ENCODE measurements at regions not wholly inside any gene's neighbourhood (a gene's known extent, or its start where the extent isn't known, plus 50 kb on each side); places are given as distances from the start of the nearest gene placed in this dataset.

DNA sequence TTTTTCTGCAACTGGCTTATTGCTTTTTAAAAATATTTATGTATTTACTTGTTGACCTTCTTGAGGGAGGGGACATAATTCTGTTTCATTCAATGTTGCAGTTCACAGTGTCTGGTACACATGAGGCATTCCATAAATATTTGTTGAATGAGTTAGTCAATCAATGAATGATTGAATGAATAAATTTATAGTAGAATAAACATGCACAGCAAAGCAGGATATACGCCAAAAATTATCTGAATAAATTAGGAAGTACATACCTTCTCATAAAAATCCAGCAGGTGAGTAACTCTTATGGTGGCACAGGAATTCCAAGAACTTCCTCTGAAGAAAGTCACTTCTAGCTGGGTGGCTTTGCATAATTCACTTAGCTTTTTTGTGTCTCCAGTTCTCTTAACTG is 469.4 kb upstream of the ATP11B start:
- Histone ChIP-seq H3K9me3 (peaks cover 6% of the 10 kb centered on the region; the same call in 1 of the 2 replicates), H3K4me3 (ENCODE audit: low read depth, low read length) (no peak overlapping the region), H3K4me1 (no peaks in the 10 kb centered on the region), H3K27me3 (replicated peaks; ENCODE audit: control insufficient read depth, insufficient read depth, low read length) (no peaks in the 10 kb centered on the region), H3K36me3 (ENCODE audit: control insufficient read depth, insufficient read depth, low read length) (no peaks in the 10 kb centered on the region)
- POLR2A ChIA-PET = no interaction called here
- H3K27ac Mint-ChIP-seq (ENCODE audit: unreplicated experiment) = no peak overlapping the region
- peaks cover 27% of the 10 kb centered on the region for H3K9me3 Mint-ChIP-seq (ENCODE audit: unreplicated experiment)
- intact Hi-C loops (cut with micrococcal nuclease; ENCODE audit: unreplicated experiment) = no loop called here
- no peaks in the 10 kb centered on the region for H3K36me3 Mint-ChIP-seq (ENCODE audit: insufficient read depth, unreplicated experiment)
- TF ChIP-seq, protein P1, sequence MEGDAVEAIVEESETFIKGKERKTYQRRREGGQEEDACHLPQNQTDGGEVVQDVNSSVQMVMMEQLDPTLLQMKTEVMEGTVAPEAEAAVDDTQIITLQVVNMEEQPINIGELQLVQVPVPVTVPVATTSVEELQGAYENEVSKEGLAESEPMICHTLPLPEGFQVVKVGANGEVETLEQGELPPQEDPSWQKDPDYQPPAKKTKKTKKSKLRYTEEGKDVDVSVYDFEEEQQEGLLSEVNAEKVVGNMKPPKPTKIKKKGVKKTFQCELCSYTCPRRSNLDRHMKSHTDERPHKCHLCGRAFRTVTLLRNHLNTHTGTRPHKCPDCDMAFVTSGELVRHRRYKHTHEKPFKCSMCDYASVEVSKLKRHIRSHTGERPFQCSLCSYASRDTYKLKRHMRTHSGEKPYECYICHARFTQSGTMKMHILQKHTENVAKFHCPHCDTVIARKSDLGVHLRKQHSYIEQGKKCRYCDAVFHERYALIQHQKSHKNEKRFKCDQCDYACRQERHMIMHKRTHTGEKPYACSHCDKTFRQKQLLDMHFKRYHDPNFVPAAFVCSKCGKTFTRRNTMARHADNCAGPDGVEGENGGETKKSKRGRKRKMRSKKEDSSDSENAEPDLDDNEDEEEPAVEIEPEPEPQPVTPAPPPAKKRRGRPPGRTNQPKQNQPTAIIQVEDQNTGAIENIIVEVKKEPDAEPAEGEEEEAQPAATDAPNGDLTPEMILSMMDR (IDR thresholded peaks at IDR 0.05; ENCODE audit: insufficient read depth in 1 of 2, low read depth in 1 of 2, low read length in 1 of 2, severe bottlenecking in 1 of 2, unreplicated experiment in 1 of 2) = no peak
- no peak overlapping the region for H3K4me3 Mint-ChIP-seq (ENCODE audit: unreplicated experiment)
- peaks cover 4% of the 10 kb centered on the region for H3K27me3 Mint-ChIP-seq (ENCODE audit: insufficient read depth, unreplicated experiment)
- no TSS peak for BruUV-seq (replicated peaks)
- H3K4me1 Mint-ChIP-seq (ENCODE audit: low read depth, unreplicated experiment) = no peaks in the 10 kb centered on the region
- DNase-seq = no peak
- CTCF ChIA-PET = no interaction called here

DNA sequence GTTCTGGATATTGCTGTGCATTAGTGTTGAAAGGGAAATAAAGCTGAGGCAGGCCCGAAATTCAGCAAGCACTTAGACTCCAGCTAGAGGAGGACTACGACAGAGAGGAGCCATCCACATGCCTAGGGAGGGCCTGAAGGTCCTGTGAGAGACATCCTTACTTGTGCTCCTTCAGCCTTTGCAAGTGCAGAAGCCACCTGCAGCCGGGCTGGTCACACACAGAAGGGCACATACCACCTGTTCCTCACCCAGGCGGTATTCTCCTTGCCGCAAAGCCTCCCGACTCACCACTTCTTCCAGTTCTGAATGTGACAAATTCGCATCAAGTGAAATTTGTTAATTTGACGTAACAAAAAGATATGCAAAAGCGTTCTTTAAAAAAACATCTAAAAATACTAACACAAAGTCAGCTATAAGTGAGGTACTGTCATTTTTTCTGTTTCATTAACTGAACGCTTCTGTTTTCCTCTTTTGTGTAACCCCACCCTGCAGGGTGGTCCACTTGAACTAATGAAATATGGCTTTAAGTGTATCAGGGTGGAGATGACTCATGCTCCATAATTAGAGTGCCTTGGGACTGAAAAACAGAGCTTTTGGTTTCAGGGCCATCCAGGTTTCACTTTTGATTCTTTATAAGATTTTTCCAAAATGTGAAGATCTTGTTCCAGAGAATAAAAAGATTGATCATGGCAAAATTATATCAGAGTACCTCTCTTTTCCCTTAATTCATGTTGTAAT is 467.9 kb upstream of the ATP11B start:
- Mint-ChIP-seq H3K27me3 (ENCODE audit: insufficient read depth, unreplicated experiment) (peaks cover 4% of the 10 kb centered on the region), H3K9me3 (ENCODE audit: unreplicated experiment) (peaks cover 12% of the 10 kb centered on the region), H3K4me3 (ENCODE audit: unreplicated experiment) (no peak overlapping the region), H3K4me1 (ENCODE audit: low read depth, unreplicated experiment) (no peaks in the 10 kb centered on the region), H3K36me3 (ENCODE audit: insufficient read depth, unreplicated experiment) (no peaks in the 10 kb centered on the region), H3K27ac (ENCODE audit: unreplicated experiment) (no peak overlapping the region)
- H3K36me3 ChIP-seq (ENCODE audit: control insufficient read depth, insufficient read depth, low read length) = no peaks in the 10 kb centered on the region
- no peaks in the 10 kb centered on the region for H3K9me3 ChIP-seq
- ChIA-PET CTCF (no interaction called here), POLR2A (no interaction called here)
- TF ChIP-seq, protein P1 (IDR thresholded peaks at IDR 0.05; ENCODE audit: insufficient read depth in 1 of 2, low read depth in 1 of 2, low read length in 1 of 2, severe bottlenecking in 1 of 2, unreplicated experiment in 1 of 2) = no peak
- no TSS peak for BruUV-seq (replicated peaks)
- DNase-seq = no peak
- no peaks in the 10 kb centered on the region for H3K27me3 ChIP-seq (replicated peaks; ENCODE audit: control insufficient read depth, insufficient read depth, low read length)
- H3K4me3 ChIP-seq (ENCODE audit: low read depth, low read length) = no peak overlapping the region
- intact Hi-C loops (cut with micrococcal nuclease; ENCODE audit: unreplicated experiment) = no loop called here
- H3K4me1 ChIP-seq = no peaks in the 10 kb centered on the region

GRCh38 chr3:182327196-182327681 is 466.1 kb upstream of the ATP11B start:
- H3K27me3 ChIP-seq (replicated peaks; ENCODE audit: control insufficient read depth, insufficient read depth, low read length) = no peaks in the 10 kb centered on the region
- peaks cover 8% of the 10 kb centered on the region for H3K9me3 Mint-ChIP-seq (ENCODE audit: unreplicated experiment)
- intact Hi-C loops (cut with micrococcal nuclease; ENCODE audit: unreplicated experiment) = no loop called here
- TF ChIP-seq, protein P1 (IDR thresholded peaks at IDR 0.05; ENCODE audit: insufficient read depth in 1 of 2, low read depth in 1 of 2, low read length in 1 of 2, severe bottlenecking in 1 of 2, unreplicated experiment in 1 of 2) = no peak
- no peak overlapping the region for H3K27ac Mint-ChIP-seq (ENCODE audit: unreplicated experiment)
- no peak overlapping the region for H3K4me3 ChIP-seq (ENCODE audit: low read depth, low read length)
- no peaks in the 10 kb centered on the region for H3K36me3 ChIP-seq (ENCODE audit: control insufficient read depth, insufficient read depth, low read length)
- H3K36me3 Mint-ChIP-seq (ENCODE audit: insufficient read depth, unreplicated experiment) = no peaks in the 10 kb centered on the region
- peaks cover 4% of the 10 kb centered on the region for H3K27me3 Mint-ChIP-seq (ENCODE audit: insufficient read depth, unreplicated experiment)
- POLR2A ChIA-PET = no interaction called here
- H3K4me1 Mint-ChIP-seq (ENCODE audit: low read depth, unreplicated experiment) = no peaks in the 10 kb centered on the region
- CTCF ChIA-PET = no interaction called here
- DNase-seq = no peak
- H3K4me3 Mint-ChIP-seq (ENCODE audit: unreplicated experiment) = no peak overlapping the region
- no peaks in the 10 kb centered on the region for H3K9me3 ChIP-seq
- H3K4me1 ChIP-seq = no peaks in the 10 kb centered on the region
- no TSS peak for BruUV-seq (replicated peaks)
